HepG2 (cell line): ENCODE measurements at regions not wholly inside any gene's neighbourhood (a gene's known extent, or its start where the extent isn't known, plus 50 kb on each side); places are given as distances from the start of the nearest gene placed in this dataset.

Experiments used
- EP300 ChIP-seq, 3 experiments: sonication (generic) in 1 of 3; formaldehyde crosslinking in 1 of 3; IDR thresholded peaks; 2 replicates each; pipeline versions ENCODE4 v1.5.1 to v1.6.1; 2011 to 2020; ENCODE audit warnings: low read depth in 2 of 3, low read length in 2 of 3, borderline replicate concordance in 1 of 3, improper control_type of control experiment in 1 of 3, mild to moderate bottlenecking in 1 of 3, missing genetic modification reagents in 1 of 3, moderate library complexity in 1 of 3
- GFI1 ChIP-seq: sonication (generic); formaldehyde crosslinking; IDR thresholded peaks from 2 replicates; pipeline ENCODE4 v1.5.0; 2020; ENCODE audit warnings: missing genetic modification reagents, mild to moderate bottlenecking, borderline replicate concordance
- JUNB ChIP-seq: sonication (generic); formaldehyde crosslinking; IDR thresholded peaks from 2 replicates; pipeline ENCODE4 v1.8.0; 2022; ENCODE audit warnings: missing genetic modification reagents, mild to moderate bottlenecking, borderline replicate concordance
- PHB2 ChIP-seq: fragments of 450-650 bp; IDR thresholded peaks from 2 replicates; pipeline ENCODE4 v1.6.1; 2018; ENCODE audit not compliant: partially characterized antibody
- RAD21 ChIP-seq: fragments of 450-650 bp; formaldehyde crosslinking; IDR thresholded peaks from 2 replicates; pipeline ENCODE4 v1.5.0; 2020; ENCODE audit warnings: mild to moderate bottlenecking
- RARA ChIP-seq: IDR thresholded peaks from 2 replicates; pipeline ENCODE4 v1.6.1; 2016; ENCODE audit warnings: missing genetic modification reagents, missing compliant biosample characterization
- RBFOX2 ChIP-seq: fragments of 200-400 bp; formaldehyde crosslinking; IDR thresholded peaks from 2 replicates; pipeline ENCODE4 v1.6.1; 2017; ENCODE audit warnings: low read depth, mild to moderate bottlenecking, low read length
- SOX13 ChIP-seq, 3 experiments: fragments of 450-650 bp in 1 of 3; sonication (generic) in 1 of 3; formaldehyde crosslinking in 1 of 3; IDR thresholded peaks in 2 of 3; conservative IDR thresholded peaks in 1 of 3; 2 replicates each; pipeline versions ENCODE4 v1.5.0 to v1.6.1; 2016 to 2020; ENCODE audit warnings: antibody characterized with exemption in 1 of 3, mild to moderate bottlenecking in 1 of 3, missing compliant biosample characterization in 1 of 3, missing genetic modification reagents in 1 of 3, moderate library complexity in 1 of 3
- ZBTB3 ChIP-seq: sonication (generic); formaldehyde crosslinking; IDR thresholded peaks from 2 replicates; pipeline ENCODE4 v1.4.0; 2020; ENCODE audit warnings: low read depth, mild to moderate bottlenecking, moderate library complexity, missing genetic modification reagents, borderline replicate concordance
- ZBTB38 ChIP-seq: sonication (generic); formaldehyde crosslinking; IDR thresholded peaks from 2 replicates; pipeline ENCODE4 v1.5.1; 2020; ENCODE audit warnings: mild to moderate bottlenecking, missing genetic modification reagents
- ZMAT5 ChIP-seq: sonication (generic); formaldehyde crosslinking; IDR thresholded peaks from 2 replicates; pipeline ENCODE4 v1.5.0; 2020; ENCODE audit warnings: mild to moderate bottlenecking, low read depth, missing genetic modification reagents, borderline replicate concordance
- ZNF614 ChIP-seq: IDR thresholded peaks from 2 replicates; pipeline ENCODE4 v1.6.1; 2018; ENCODE audit warnings: missing biosample characterization, missing genetic modification reagents, inconsistent platforms, borderline replicate concordance
- ZNF652 ChIP-seq: IDR thresholded peaks from 2 replicates; pipeline ENCODE4 v1.6.1; 2016; ENCODE audit warnings: low read depth, borderline replicate concordance
- TF ChIP-seq, protein P1 (sequence below): sonication (generic); formaldehyde crosslinking; IDR thresholded peaks from 2 replicates; pipeline ENCODE4 v1.5.0; 2020; ENCODE audit warnings: missing genetic modification reagents
- TF ChIP-seq, protein P2 (sequence below): sonication (generic); formaldehyde crosslinking; IDR thresholded peaks from 2 replicates; pipeline ENCODE4 v1.5.0; 2020; ENCODE audit warnings: mild to moderate bottlenecking, missing genetic modification reagents, borderline replicate concordance
- TF ChIP-seq, protein P3 (sequence below): IDR thresholded peaks from 2 replicates; pipeline ENCODE4 v1.6.1; 2016; ENCODE audit warnings: mild to moderate bottlenecking

DNA sequence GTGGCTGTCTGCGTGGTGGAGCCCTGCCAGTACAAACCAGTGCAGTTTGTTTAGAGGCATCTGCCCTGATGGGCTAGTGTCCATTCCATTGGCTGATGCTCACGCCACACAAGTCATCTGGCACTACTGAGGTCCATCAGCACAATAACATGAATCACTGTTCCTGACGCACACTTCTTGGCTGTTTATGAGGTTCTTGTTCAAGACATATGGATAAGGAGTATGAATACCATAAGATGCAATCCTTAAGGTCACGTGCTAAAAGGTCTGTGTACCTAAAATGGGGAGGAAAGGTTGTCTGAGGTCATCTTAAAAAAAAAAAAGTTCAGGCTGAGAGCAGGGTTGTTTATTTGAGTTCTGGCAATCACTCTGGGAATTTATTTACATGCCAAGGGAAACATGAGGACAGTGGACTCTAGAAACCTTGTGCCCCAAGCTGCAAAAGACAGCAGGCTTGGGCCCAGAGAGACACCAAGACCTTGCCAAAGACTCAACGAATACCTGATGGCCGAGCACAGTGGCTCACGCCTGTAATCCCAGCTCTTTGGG is 54.1 kb upstream of the SHLD1 start (continued):
- TF ChIP-seq, protein P1, sequence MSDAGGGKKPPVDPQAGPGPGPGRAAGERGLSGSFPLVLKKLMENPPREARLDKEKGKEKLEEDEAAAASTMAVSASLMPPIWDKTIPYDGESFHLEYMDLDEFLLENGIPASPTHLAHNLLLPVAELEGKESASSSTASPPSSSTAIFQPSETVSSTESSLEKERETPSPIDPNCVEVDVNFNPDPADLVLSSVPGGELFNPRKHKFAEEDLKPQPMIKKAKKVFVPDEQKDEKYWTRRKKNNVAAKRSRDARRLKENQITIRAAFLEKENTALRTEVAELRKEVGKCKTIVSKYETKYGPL, result no peak
- TF ChIP-seq, protein P2, sequence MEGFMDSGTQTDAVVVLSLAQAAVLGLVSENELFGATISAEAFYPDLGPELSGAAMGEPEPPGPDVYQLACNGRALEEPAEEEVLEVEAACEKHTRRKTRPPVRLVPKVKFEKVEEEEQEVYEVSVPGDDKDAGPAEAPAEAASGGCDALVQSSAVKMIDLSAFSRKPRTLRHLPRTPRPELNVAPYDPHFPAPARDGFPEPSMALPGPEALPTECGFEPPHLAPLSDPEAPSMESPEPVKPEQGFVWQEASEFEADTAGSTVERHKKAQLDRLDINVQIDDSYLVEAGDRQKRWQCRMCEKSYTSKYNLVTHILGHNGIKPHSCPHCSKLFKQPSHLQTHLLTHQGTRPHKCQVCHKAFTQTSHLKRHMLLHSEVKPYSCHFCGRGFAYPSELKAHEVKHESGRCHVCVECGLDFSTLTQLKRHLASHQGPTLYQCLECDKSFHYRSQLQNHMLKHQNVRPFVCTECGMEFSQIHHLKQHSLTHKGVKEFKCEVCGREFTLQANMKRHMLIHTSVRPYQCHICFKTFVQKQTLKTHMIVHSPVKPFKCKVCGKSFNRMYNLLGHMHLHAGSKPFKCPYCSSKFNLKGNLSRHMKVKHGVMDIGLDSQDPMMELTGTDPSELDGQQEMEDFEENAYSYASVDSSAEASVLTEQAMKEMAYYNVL, result peak; percentile 38; the same call in 1 of the 2 replicates
- TF ChIP-seq RBFOX2 (no peak), ZBTB38 (CRISPR knock-in tag) (no peak), SOX13 (IDR thresholded peaks at IDR 0.05) (no peak), SOX13 (CRISPR knock-in tag; conservative IDR thresholded peaks at IDR 0.05 in 1 of 2, IDR thresholded peaks at IDR 0.05 in 1 of 2) (peak in 1 of 2 experiments; percentile 36; a peak in 1 of 4 replicates), RARA (CRISPR knock-in tag) (peak; percentile 95), ZMAT5 (CRISPR knock-in tag) (no peak), PHB2 (no peak), EP300 (IDR thresholded peaks at IDR 0.05; ENCODE audit: low read depth in 2 of 2, low read length in 2 of 2) (peak in 1 of 2 experiments; percentile 43; a peak in 1 of 4 replicates), EP300 (CRISPR knock-in tag; IDR thresholded peaks at IDR 0.05; ENCODE audit: borderline replicate concordance) (no peak), ZNF652 (CRISPR knock-in tag) (no peak), ZNF614 (CRISPR knock-in tag) (no peak; the same call in 1 of the 2 replicates), ZBTB3 (CRISPR knock-in tag) (no peak), GFI1 (CRISPR knock-in tag) (no peak), JUNB (no peak), RAD21 (no peak)
- TF ChIP-seq, protein P3, sequence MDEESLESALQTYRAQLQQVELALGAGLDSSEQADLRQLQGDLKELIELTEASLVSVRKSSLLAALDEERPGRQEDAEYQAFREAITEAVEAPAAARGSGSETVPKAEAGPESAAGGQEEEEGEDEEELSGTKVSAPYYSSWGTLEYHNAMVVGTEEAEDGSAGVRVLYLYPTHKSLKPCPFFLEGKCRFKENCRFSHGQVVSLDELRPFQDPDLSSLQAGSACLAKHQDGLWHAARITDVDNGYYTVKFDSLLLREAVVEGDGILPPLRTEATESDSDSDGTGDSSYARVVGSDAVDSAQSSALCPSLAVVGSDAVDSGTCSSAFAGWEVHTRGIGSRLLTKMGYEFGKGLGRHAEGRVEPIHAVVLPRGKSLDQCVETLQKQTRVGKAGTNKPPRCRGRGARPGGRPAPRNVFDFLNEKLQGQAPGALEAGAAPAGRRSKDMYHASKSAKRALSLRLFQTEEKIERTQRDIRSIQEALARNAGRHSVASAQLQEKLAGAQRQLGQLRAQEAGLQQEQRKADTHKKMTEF (CRISPR knock-in tag), result peak; percentile 45; the same call in 1 of the 2 replicates
